NCI-H526 (cell line): ENCODE measurements at regions not wholly inside any gene's neighbourhood (a gene's known extent, or its start where the extent isn't known, plus 50 kb on each side); places are given as distances from the start of the nearest gene placed in this dataset.

ENCODE experiments used
- DNase-seq, 2 experiments: peaks; one replicate each; lab custom pipeline; 2025; lab: John Stamatoyannopoulos, UW

DNA sequence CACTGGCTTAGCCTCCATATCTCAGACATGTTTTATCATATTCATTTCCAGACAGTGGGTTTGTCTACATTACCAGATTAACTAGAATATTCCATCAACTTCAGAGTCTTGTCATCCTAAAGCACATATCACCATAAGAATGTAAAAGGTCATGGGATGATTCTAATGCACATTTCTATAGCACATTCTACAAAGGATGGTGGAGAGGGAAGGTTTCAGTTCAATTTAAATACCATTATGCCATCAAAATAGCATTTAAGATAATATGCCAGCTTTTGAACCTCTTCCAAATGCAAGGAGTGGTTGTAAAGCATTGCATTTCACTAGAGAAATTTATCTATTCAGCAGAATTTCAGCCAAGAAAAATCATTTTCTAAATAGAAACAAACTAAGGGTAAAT lies 970.5 kb downstream of the TTLL7 start:
- DNase-seq, result no peak

DNA sequence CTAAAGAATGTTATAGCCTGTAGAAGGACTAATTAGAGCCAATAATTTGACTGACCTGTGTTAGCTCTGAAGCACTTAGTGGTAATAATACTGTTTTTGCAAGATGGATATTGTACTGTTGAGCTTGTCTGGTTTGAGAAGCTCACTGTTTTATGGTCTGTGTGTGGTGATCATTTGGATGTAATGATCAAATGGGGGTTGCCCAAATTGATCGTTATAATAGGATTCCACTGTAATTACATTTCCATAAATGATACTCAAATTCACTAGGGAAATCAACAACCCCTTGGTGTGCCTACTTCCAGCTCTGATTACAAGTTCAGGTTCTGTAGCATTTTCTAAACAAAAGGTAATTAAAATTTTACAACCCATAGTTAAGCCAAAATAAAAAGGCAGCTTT lies 971.4 kb downstream of the TTLL7 start:
- no peak for DNase-seq

- no peak for DNase-seq
Observed at GRCh38 chr1:83026745-83027144, 972.2 kb downstream of the TTLL7 start.

- DNase-seq, result no peak
Observed at GRCh38 chr1:83024251-83024767, 974.6 kb downstream of the TTLL7 start.

- no peak for DNase-seq
Observed at GRCh38 chr1:83023212-83023611, 975.7 kb downstream of the TTLL7 start.

DNA sequence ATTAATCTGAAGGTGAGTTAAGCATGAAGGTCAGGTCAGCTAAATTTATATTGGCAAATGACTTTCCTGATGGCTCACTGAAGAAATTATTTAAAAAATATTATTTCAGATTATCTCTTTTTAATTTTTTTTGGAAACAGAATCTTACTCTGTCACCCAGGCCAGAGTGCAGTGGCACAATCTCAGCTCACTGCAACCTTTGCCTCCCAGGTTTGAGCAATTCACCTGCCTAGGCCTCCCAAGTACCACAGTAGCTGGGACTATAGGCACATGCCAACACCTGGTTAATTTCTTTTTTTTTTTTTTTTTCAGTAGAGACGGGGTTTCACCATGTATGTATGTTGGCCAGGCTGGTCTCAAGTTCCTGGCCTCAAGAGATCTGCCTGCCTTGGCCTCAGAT lies 976.7 kb downstream of the TTLL7 start:
- no peak for DNase-seq

DNA sequence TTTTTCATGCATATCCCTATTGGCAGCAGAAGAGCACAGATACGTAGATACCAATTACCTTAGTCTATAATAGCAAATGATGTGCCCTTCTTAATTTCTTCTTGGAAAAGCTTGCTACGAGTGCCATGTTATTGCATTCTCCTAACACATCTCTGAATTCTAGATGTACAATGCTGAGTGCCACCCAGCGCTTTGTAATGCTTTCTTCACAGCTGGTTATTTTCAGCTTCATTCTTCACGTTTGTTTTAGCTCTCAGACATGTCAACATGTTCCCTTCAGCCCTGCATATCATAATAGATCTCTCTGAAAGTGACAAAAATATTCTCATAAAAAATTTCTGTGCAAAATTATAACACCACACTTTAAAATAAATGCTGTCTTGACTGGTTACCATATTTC lies 981.2 kb downstream of the TTLL7 start:
- no peak for DNase-seq

DNA sequence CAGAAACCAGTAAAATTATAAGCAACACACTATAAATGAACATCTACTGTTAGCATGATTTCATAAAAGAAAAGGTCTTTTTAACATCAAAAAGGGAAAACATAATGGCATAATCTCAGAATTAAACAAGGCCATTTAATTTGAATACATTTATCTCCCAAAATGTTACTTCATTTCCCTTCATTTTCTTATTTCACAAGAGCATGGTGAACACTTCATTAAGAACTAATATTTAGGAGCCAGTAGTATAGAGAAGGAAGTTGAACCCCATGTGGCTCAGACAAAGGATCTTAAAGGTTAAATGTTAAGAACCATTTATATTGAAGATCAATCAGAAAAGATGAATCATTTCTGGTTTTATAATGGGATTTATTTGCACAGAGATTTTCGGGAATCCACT lies 981.7 kb downstream of the TTLL7 start:
- no peak for DNase-seq

DNA sequence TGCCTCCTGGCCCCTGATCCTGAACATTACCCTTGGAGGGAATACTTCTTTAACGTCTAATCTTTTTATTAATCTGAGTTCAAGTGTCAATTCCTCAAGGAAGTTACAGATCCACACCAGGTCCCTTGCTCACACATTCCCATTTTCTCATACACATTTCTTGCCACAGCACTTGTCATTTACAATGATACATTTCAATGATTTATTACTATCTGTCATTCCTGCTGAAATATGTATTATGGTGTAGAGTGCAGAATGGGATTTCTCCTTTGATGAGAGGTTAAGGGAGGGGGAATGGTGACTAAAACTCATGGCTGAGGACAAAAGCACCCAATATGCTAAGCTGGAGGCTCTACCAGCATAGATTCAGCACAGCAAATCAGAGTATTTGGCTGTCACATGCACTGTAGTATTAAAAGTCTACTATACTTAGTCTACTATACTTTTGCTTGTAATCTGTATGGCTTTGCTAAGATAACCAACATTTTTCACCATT lies 982.5 kb downstream of the TTLL7 start:
- DNase-seq, result no peak

DNA sequence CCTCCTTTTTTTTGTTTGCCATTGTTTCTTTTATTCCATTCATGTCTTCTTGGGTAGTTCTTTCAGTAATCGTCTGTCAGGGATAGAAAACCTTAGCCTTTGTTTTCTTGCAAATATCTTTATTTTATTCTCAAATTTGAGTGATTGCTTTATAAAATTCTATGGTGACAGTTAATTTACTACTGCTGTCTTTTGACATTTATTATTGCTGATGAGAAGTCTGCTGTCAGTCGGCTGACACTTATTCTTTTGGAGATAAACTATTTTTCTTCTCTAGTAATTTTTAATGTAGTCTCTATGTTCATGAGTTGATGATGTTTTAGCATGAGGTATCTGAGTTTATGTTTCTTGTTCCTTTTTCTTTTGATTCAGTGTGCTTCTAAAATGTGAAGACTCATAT lies 983.8 kb downstream of the TTLL7 start:
- no peak for DNase-seq

DNA sequence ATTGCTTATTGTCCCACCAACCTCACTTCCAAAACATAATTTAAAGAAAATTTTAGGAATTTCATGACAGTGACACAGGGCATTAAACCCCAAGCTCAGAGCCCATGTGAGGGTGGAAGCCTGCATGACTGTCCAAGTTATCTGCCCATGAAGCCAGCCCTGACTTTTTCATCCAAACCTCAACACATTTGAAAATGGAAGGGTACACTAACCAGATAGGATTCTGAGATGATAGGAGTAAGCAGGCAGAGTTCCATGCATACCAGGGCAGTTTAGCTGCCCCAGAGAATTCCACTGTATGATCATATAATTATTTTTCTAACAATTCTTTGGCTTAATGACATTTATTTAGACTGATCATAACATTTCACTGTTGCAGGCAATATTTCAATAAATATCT lies 986.0 kb downstream of the TTLL7 start:
- no peak for DNase-seq

DNA sequence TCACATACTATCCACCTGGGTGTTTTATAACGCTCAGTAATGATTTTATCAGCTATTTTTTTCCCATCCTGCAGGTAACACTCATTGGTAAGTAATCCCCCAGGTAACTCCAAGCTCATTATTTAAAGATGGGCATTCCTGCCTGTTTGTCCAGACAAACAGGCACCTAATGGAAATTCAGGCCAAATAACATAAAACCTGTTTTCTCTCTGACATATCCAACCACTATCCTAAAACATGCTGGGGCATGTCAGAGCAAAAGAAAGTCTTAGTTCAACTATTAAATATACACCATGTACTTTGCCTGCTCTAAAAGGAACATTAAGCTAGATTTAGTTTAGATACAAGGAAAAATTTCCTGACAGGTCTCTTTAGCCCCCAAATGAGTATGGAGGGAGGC lies 987.7 kb downstream of the TTLL7 start:
- peak in 1 of 2 experiments; percentile 29 for DNase-seq

GRCh38 chr1:83006271-83006670 lies 992.7 kb downstream of the TTLL7 start:
- no peak for DNase-seq

DNA sequence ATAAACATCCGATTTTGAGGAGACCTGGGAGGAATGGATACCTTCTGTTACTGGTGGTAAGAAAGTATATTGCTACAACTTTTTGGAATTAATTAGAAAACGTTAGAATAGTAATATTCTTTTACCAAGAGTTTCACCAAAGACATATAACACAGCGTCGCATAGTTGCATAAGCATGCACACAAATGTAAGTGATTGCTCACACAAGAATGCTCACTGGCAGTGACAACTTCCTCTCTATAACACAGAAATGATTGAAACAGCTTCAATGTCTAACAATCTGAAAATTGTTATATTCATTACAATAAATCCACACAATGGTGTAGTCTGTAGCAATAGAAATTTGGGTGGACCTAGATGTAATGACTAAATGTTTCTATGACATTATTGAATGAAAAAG lies 998.6 kb downstream of the TTLL7 start:
- no peak for DNase-seq

DNA sequence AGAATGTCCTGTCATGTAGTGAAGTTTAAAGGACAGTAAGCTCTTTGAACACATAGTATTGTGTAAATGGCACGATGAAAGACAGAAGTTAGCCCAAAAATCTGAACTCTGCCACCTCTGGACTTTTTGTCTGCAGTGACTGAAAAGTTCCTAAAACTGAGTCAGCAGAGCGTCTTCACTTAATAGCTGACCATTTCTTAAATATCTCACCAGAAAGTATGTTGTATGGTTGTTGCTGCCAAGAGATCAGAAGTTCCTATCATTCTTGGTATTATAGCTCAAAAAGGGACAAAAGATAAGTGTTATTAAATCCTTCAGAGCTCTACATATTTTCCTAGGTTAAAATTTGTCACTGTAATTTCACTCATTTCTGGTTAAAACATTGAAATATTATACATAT lies 1003.0 kb downstream of the TTLL7 start:
- no peak for DNase-seq

GRCh38 chr1:82994616-82995263 lies 1004.2 kb downstream of the TTLL7 start:
- DNase-seq, result no peak

- DNase-seq, result no peak
Observed at GRCh38 chr1:82991569-82991968, 1007.4 kb downstream of the TTLL7 start.

DNA sequence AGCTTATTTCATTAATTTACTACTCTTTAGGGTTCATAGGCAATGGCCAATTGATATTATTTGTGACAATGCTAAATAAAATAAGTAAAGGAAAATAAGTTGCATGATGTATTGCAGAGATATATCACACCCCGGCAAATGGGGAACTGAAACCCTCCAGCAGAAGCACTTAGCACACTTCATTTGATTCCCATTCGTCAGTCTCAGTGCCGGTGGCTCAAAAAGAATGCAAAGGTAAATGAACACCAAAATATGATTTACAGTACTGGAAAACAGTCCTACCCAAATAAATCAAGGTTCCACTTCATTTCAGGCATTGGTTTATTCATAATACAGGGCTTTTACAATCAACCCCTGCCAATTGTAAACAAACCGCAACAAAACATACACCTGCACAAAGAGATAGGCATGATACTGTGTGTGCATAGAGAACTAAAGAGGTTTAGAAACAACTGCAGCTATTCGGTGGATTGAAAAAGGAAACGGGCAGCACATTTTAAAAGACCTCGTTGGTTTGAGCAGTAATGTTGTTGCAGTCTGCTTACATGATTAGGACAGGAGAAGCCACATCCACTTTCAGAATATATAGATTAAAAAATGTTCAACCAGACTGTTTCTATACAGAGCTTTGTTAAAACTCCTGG lies 1019.2 kb downstream of the TTLL7 start:
- peak in 1 of 2 experiments; percentile 21 for DNase-seq

DNA sequence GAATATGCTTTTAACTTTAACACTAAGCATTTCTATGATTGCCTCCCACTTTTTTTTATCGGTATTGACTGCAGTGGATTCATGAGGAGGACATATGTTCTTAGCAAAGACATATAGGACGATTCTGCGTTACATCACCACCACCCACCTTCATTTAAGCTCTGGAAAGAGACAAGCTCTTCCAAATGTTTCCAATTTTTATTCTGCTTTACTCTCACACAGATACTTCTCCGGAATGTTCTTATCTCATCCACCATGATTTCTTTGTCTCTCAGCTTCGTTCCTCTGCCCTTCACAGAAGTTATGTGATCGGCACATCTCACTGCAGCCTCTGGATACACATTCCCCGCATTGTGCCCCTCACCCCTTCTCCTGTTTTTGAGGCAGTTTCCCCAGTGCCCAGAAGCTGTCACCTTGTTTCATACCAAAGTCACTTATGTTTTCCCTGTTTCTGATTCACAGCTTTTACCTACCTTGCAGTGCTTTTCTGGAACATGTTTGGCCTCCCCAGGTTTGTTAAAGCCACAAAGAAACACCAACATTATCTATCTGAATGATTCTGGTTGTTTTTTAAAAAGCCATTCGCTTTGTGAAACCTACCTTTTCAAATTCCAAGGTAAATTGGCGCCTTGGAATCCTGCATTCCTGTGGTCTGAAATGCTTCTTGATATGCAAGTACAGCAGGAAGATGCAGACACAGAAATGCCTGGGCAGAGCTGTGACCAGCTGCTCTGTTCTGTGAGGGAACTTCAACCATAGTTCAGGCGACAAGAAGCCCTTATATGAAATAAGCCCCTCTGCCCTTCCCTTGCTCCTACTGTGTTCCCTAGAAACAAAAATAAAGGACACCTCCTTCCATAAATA lies 1020.2 kb downstream of the TTLL7 start:
- no peak for DNase-seq

GRCh38 chr1:82972841-82973553 lies 1025.9 kb downstream of the TTLL7 start:
- DNase-seq, result no peak

DNA sequence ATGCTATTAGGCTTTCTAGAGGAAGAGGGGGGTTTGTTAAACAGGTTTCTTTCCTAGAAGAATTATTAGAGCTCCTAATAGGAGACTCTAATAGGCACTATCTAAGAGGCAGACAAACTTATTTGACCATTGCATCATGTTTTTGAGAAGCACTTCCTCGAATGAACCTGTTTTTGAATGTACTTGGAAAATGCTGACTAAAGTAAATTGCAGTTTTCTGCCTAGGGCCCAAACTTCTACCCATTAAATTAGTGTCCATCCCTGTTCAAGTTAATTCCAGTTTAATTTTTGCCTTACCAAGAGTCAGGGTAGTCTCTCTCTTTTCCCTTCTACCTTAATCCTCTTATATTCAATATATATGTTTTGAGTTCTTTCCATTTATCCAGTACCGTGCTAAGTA lies 1029.6 kb downstream of the TTLL7 start:
- no peak for DNase-seq

GRCh38 chr1:82962658-82963057 lies 1036.3 kb downstream of the TTLL7 start:
- DNase-seq, result no peak
